Gastroesophageal sphincter (tissue), 4 donors: ENCODE measurements at regions not wholly inside any gene's neighbourhood (a gene's known extent, or its start where the extent isn't known, plus 50 kb on each side); places are given as distances from the start of the nearest gene placed in this dataset.

Experiments
- ATAC-seq: fragments of 150-250 bp; one replicate; pipeline ENCODE4 v1.9.1; 2016; ENCODE audit warnings: mild to moderate bottlenecking, moderate library complexity
- H3K27ac ChIP-seq, 4 donors: fragments of 200-600 bp; sonication (generic) in 3 of 4; 1 replicate in 3 of 4; 2 replicates in 1 of 4; pipeline ENCODE4 v1.5.1; 2016 to 2019
- H3K27me3 ChIP-seq: fragments of 200-600 bp; sonication (generic); one replicate; pipeline ENCODE4 v1.5.1; 2019
- H3K36me3 ChIP-seq, 2 donors: fragments of 200-600 bp; sonication (generic); one replicate each; pipeline ENCODE4 v1.5.1; 2019; ENCODE audit warnings: control low read depth in 1 of 2
- H3K4me1 ChIP-seq, 3 donors: fragments of 200-600 bp; sonication (generic); 1 replicate in 2 of 3; 2 replicates in 1 of 3; pipeline ENCODE4 v1.5.1; 2016 to 2019; ENCODE audit warnings: control low read depth in 2 of 3
- H3K4me3 ChIP-seq, 2 donors: fragments of 200-600 bp; sonication (generic); one replicate each; pipeline ENCODE4 v1.5.1; 2019; ENCODE audit warnings: mild to moderate bottlenecking in 1 of 2, moderate library complexity in 1 of 2
- H3K9me3 ChIP-seq, 3 donors: fragments of 200-600 bp; sonication (generic); one replicate each; pipeline ENCODE4 v1.5.1; 2017 to 2019; ENCODE audit warnings: control low read depth in 2 of 3
- EP300 ChIP-seq: sonication (generic); formaldehyde crosslinking; IDR thresholded peaks from one replicate; pipeline ENCODE4 v1.6.1; 2017; ENCODE audit warnings: antibody characterized with exemption, mild to moderate bottlenecking
- POLR2A ChIP-seq, 2 donors: fragments of 450-650 bp; IDR thresholded peaks; one replicate each; pipeline ENCODE4 v1.6.1; 2017; ENCODE audit warnings: antibody characterized with exemption in 2 of 2, mild to moderate bottlenecking in 2 of 2, moderate library complexity in 1 of 2
- POLR2AphosphoS5 ChIP-seq: sonication (generic); formaldehyde crosslinking; IDR thresholded peaks from one replicate; pipeline ENCODE4 v1.6.1; 2017; ENCODE audit warnings: antibody characterized with exemption
- WGBS, 2 donors: methylation state at CpG; one replicate each; pipeline ENCODE4 v1.1.5; 2018; ENCODE audit warnings: low coverage in 1 of 2; 5-methylcytosine and 5-hydroxymethylcytosine counted together
- TF ChIP-seq, protein P1 (sequence below), 4 experiments: fragments of 200-600 bp in 2 of 4; fragments of 450-650 bp in 2 of 4; sonication (generic) in 1 of 4; IDR thresholded peaks; one replicate each; pipeline ENCODE4 v1.5.1; 2017 to 2019; ENCODE audit warnings: antibody characterized with exemption in 4 of 4, mild to moderate bottlenecking in 2 of 4, moderate library complexity in 2 of 4

GRCh38 chr14:61884711-61885110 lies 122.5 kb downstream of the SNAPC1 start:
- Histone ChIP-seq H3K36me3 (no peaks in the 10 kb centered on the region), H3K4me3 (no peak overlapping the region), H3K9me3 (no peaks in the 10 kb centered on the region), H3K4me1 (no peaks in the 10 kb centered on the region), H3K27ac (no peak overlapping the region), H3K27me3 (no peaks in the 10 kb centered on the region)
- WGBS, 2 donors: 20 to 45% methylated on average over 2 of the region's 2 CpGs
- ATAC-seq: no peak
- TF ChIP-seq EP300: no peak
- no peak for TF ChIP-seq POLR2AphosphoS5
- TF ChIP-seq POLR2A (IDR thresholded peaks at IDR 0.05): no peak
- TF ChIP-seq, protein P1, sequence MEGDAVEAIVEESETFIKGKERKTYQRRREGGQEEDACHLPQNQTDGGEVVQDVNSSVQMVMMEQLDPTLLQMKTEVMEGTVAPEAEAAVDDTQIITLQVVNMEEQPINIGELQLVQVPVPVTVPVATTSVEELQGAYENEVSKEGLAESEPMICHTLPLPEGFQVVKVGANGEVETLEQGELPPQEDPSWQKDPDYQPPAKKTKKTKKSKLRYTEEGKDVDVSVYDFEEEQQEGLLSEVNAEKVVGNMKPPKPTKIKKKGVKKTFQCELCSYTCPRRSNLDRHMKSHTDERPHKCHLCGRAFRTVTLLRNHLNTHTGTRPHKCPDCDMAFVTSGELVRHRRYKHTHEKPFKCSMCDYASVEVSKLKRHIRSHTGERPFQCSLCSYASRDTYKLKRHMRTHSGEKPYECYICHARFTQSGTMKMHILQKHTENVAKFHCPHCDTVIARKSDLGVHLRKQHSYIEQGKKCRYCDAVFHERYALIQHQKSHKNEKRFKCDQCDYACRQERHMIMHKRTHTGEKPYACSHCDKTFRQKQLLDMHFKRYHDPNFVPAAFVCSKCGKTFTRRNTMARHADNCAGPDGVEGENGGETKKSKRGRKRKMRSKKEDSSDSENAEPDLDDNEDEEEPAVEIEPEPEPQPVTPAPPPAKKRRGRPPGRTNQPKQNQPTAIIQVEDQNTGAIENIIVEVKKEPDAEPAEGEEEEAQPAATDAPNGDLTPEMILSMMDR (IDR thresholded peaks at IDR 0.05): no peak

DNA sequence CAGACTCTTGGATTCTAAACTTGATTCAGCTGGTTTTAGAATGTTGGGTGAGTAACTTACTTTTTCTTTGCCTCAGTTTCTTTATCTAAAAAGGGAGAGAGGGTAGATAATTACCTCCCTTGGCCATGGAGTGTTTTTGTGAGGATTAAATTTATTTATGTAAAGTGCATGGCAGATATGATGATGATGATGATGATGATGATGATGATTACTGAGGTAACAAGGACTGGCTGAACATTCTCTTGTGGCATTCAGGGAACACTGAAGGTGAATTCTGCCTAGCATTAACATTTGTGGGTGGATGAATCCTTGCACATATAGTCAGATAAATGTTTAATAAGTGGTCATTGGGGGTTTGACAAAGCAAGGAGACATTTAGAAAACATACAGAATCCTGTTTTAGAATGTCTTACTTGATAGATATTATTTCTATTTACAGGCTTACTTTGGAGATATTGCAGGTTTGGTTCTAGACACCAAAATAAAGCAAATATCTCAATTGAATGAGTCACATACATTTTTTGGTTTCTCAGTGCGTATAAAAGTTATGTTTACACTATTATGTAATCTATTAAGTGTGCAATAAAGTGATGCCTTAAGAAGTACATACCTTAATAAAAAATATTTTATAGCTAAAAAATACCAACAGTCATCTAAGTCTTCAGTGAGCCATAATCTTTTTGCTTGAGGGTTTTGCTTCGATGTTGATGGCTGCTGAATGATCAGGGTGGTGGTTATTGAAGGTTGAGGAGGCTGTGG lies 123.2 kb downstream of the SNAPC1 start:
- TF ChIP-seq, protein P1 (IDR thresholded peaks at IDR 0.05): no peak
- TF ChIP-seq EP300: no peak
- no peaks in the 10 kb centered on the region for H3K27me3 ChIP-seq
- H3K9me3 ChIP-seq: no peaks in the 10 kb centered on the region
- 77 to 80% methylated on average over 2 of the region's 2 CpGs for WGBS, 2 donors
- no peaks in the 10 kb centered on the region for H3K4me1 ChIP-seq
- H3K27ac ChIP-seq: no peak overlapping the region
- ATAC-seq: no peak
- H3K36me3 ChIP-seq: no peaks in the 10 kb centered on the region
- no peak overlapping the region for H3K4me3 ChIP-seq

- WGBS, 2 donors: 60 to 91% methylated on average over 1 to 2 of the region's 2 CpGs
- TF ChIP-seq POLR2AphosphoS5 (no peak), EP300 (no peak), POLR2A (IDR thresholded peaks at IDR 0.05) (no peak)
- TF ChIP-seq, protein P1 (IDR thresholded peaks at IDR 0.05): no peak
- no peaks in the 10 kb centered on the region for H3K27me3 ChIP-seq
- no peaks in the 10 kb centered on the region for H3K36me3 ChIP-seq
- H3K9me3 ChIP-seq: no peaks in the 10 kb centered on the region
- H3K4me3 ChIP-seq: no peak overlapping the region
- ATAC-seq: no peak
- no peak overlapping the region for H3K27ac ChIP-seq
- H3K4me1 ChIP-seq: no peaks in the 10 kb centered on the region
Observed at GRCh38 chr14:61887628-61888027, 125.4 kb downstream of the SNAPC1 start.

- Histone ChIP-seq H3K4me1 (no peaks in the 10 kb centered on the region), H3K27ac (no peak overlapping the region), H3K4me3 (no peak overlapping the region), H3K9me3 (no peaks in the 10 kb centered on the region), H3K27me3 (peaks cover 6% of the 10 kb centered on the region), H3K36me3 (no peaks in the 10 kb centered on the region)
- 30 to 70% methylated on average over 2 to 3 of the region's 4 CpGs for WGBS, 2 donors
- ATAC-seq: no peak
- no peak for TF ChIP-seq EP300
- TF ChIP-seq POLR2AphosphoS5: no peak
- TF ChIP-seq POLR2A (IDR thresholded peaks at IDR 0.05): no peak
- TF ChIP-seq, protein P1 (IDR thresholded peaks at IDR 0.05): no peak
Observed at GRCh38 chr14:61889914-61890351, 127.7 kb downstream of the SNAPC1 start.

- no peaks in the 10 kb centered on the region for H3K9me3 ChIP-seq
- TF ChIP-seq POLR2AphosphoS5 (no peak), POLR2A (IDR thresholded peaks at IDR 0.05) (no peak), EP300 (no peak)
- TF ChIP-seq, protein P1 (IDR thresholded peaks at IDR 0.05): no peak
- no peaks in the 10 kb centered on the region for H3K4me1 ChIP-seq
- no peak for ATAC-seq
- no peaks in the 10 kb centered on the region for H3K36me3 ChIP-seq
- H3K27ac ChIP-seq: no peak overlapping the region
- 45 to 52% methylated on average over 2 to 4 of the region's 5 CpGs for WGBS, 2 donors
- peaks cover 6% of the 10 kb centered on the region for H3K27me3 ChIP-seq
- no peak overlapping the region for H3K4me3 ChIP-seq
Observed at GRCh38 chr14:61891170-61891569, 128.9 kb downstream of the SNAPC1 start.
